Natural killer cell (primary cell): ENCODE measurements at regions not wholly inside any gene's neighbourhood (a gene's known extent, or its start where the extent isn't known, plus 50 kb on each side); places are given as distances from the start of the nearest gene placed in this dataset.

ENCODE experiments used
- ATAC-seq, 3 donors: fragments of 150-1000 bp in 2 of 3; fragments of 200-7000 bp in 1 of 3; cut with Tn5 transposase; 1 replicate in 1 of 3; 2 replicates in 2 of 3; pipeline ENCODE4 v1.10.0; 2021; ENCODE audit warnings: mild to moderate bottlenecking in 2 of 3, moderate library complexity in 2 of 3
- DNase-seq, 2 donors: peaks; one replicate each; pipeline versions ENCODE4 v3.0.0 to v3.0.0-alpha.2; 2013 to 2021; ENCODE audit warnings: mixed read lengths in 1 of 2
- H3K27ac ChIP-seq: one replicate; pipeline ENCODE4 v1.5.1; 2013; ENCODE audit warnings: mild to moderate bottlenecking, low read length
- H3K27me3 ChIP-seq: one replicate; pipeline ENCODE4 v1.6.1; 2013; ENCODE audit warnings: low read length; ENCODE audit not compliant: control insufficient read depth, insufficient read depth
- H3K36me3 ChIP-seq: one replicate; pipeline ENCODE4 v1.6.1; 2013; ENCODE audit warnings: low read length; ENCODE audit not compliant: control insufficient read depth, insufficient read depth
- H3K4me1 ChIP-seq: one replicate; pipeline ENCODE4 v1.6.1; 2013; ENCODE audit warnings: low read length; ENCODE audit not compliant: control insufficient read depth, insufficient read depth
- H3K4me3 ChIP-seq: one replicate; pipeline ENCODE4 v1.5.1; 2013; ENCODE audit warnings: low read length
- H3K9me3 ChIP-seq: one replicate; pipeline ENCODE4 v1.6.1; 2013; ENCODE audit warnings: low read length; ENCODE audit not compliant: control insufficient read depth, insufficient read depth
- H3K27ac Mint-ChIP-seq, 2 donors: one replicate each; pipeline ENCODE4 v1.8.0; 2022; ENCODE audit warnings: mild to moderate bottlenecking in 2 of 2, mixed read lengths in 2 of 2, moderate library complexity in 1 of 2
- H3K27me3 Mint-ChIP-seq, 2 donors: one replicate each; pipeline ENCODE4 v1.8.0; 2022; ENCODE audit warnings: low read depth in 2 of 2, mixed read lengths in 2 of 2
- H3K36me3 Mint-ChIP-seq: one replicate; pipeline ENCODE4 v1.8.0; 2022; ENCODE audit warnings: mixed read lengths
- H3K4me1 Mint-ChIP-seq, 2 donors: one replicate each; pipeline ENCODE4 v1.8.0; 2022; ENCODE audit warnings: mixed read lengths in 2 of 2
- H3K4me3 Mint-ChIP-seq: one replicate; pipeline ENCODE4 v1.8.0; 2022; ENCODE audit warnings: mild to moderate bottlenecking, moderate library complexity, mixed read lengths
- H3K9me3 Mint-ChIP-seq, 2 donors: one replicate each; pipeline ENCODE4 v1.8.0; 2022; ENCODE audit warnings: mixed read lengths in 2 of 2
- CTCF ChIP-seq: fragments of 200-600 bp; IDR thresholded peaks from one replicate; pipeline ENCODE4 v1.8.0; 2022; ENCODE audit warnings: antibody characterized with exemption
- WGBS: methylation state at CpG from one replicate; pipeline ENCODE4 v1.1.7; 2013; ENCODE audit warnings: missing lambda C conversion rate; ENCODE audit not compliant: insufficient coverage; 5-methylcytosine and 5-hydroxymethylcytosine counted together
- intact Hi-C: fragments of 100-400 bp; cut with micrococcal nuclease; formaldehyde crosslinking; loops from one replicate; pipeline ENCODE4 v1.14.2; 2022

GRCh38 chr2:128501700-128502099 lies 183.0 kb upstream of the HS6ST1 start:
- Mint-ChIP-seq H3K27me3 (peaks cover 0 to 3% of the 10 kb centered on the region in 2 donors), H3K36me3 (no peaks in the 10 kb centered on the region), H3K9me3 (no peaks in the 10 kb centered on the region), H3K27ac (no peak overlapping the region), H3K4me1 (no peaks in the 10 kb centered on the region), H3K4me3 (no peak overlapping the region)
- WGBS, result 82% methylated on average over 4 of the region's 4 CpGs
- Histone ChIP-seq H3K36me3 (no peaks in the 10 kb centered on the region), H3K4me3 (no peak overlapping the region), H3K9me3 (no peaks in the 10 kb centered on the region), H3K4me1 (peaks cover 19% of the 10 kb centered on the region), H3K27me3 (no peaks in the 10 kb centered on the region), H3K27ac (no peak overlapping the region)
- intact Hi-C loops, result no loop called here
- no peak for TF ChIP-seq CTCF
- DNase-seq (no peak), ATAC-seq (no peak)

- WGBS, result 88% methylated on average over 7 of the region's 8 CpGs
- Mint-ChIP-seq H3K27me3 (peaks cover 0 to 3% of the 10 kb centered on the region in 2 donors), H3K4me3 (no peak overlapping the region), H3K36me3 (no peaks in the 10 kb centered on the region), H3K27ac (no peak overlapping the region), H3K9me3 (no peaks in the 10 kb centered on the region), H3K4me1 (no peaks in the 10 kb centered on the region)
- intact Hi-C loops, result no loop called here
- ATAC-seq, result no peak
- TF ChIP-seq CTCF, result no peak
- no peaks in the 10 kb centered on the region for H3K9me3 ChIP-seq
- DNase-seq, result no peak
- H3K4me3 ChIP-seq, result no peak overlapping the region
- no peak overlapping the region for H3K27ac ChIP-seq
- H3K4me1 ChIP-seq, result peaks cover 19% of the 10 kb centered on the region
- H3K36me3 ChIP-seq, result no peaks in the 10 kb centered on the region
- no peaks in the 10 kb centered on the region for H3K27me3 ChIP-seq
Observed at GRCh38 chr2:128502200-128502599, 183.5 kb upstream of the HS6ST1 start.

- Mint-ChIP-seq H3K4me3 (no peak overlapping the region), H3K9me3 (no peaks in the 10 kb centered on the region), H3K36me3 (no peaks in the 10 kb centered on the region), H3K27ac (no peak overlapping the region), H3K4me1 (no peaks in the 10 kb centered on the region), H3K27me3 (peaks cover 0 to 3% of the 10 kb centered on the region in 2 donors)
- H3K27ac ChIP-seq, result no peak overlapping the region
- no peaks in the 10 kb centered on the region for H3K36me3 ChIP-seq
- DNase-seq (no peak), ATAC-seq (no peak)
- H3K27me3 ChIP-seq, result no peaks in the 10 kb centered on the region
- intact Hi-C loops, result no loop called here
- no peaks in the 10 kb centered on the region for H3K9me3 ChIP-seq
- WGBS, result 84% methylated on average over 12 of the region's 12 CpGs
- H3K4me1 ChIP-seq, result peaks cover 19% of the 10 kb centered on the region
- H3K4me3 ChIP-seq, result no peak overlapping the region
- TF ChIP-seq CTCF, result no peak
Observed at GRCh38 chr2:128502638-128503246, 184.1 kb upstream of the HS6ST1 start.
